ENCODE measurements at regions not wholly inside any gene's neighbourhood (a gene's known extent, or its start where the extent isn't known, plus 50 kb on each side); places are given as distances from the start of the nearest gene placed in this dataset.

- intact Hi-C loops (cut with micrococcal nuclease), result no loop called here
- Mint-ChIP-seq H3K4me1 (ENCODE audit: low read depth) (no peaks in the 10 kb centered on the region), H3K4me3 (no peak overlapping the region), H3K36me3 (no peaks in the 10 kb centered on the region), H3K27ac (no peak overlapping the region), H3K27me3 (peaks cover 1% of the 10 kb centered on the region), H3K9me3 (no peaks in the 10 kb centered on the region)
- CTCF ChIA-PET, result no interaction called here
- POLR2A ChIA-PET, result no interaction called here
- DNase-seq, result no peak
Measured at GRCh38 chr12:88969127-88969526, 383.2 kb downstream of the DUSP6 start.

GRCh38 chr12:88960213-88960878, 380.1 kb upstream of the KITLG start:
- H3K4me3 Mint-ChIP-seq, result no peak overlapping the region
- ChIA-PET CTCF (no interaction called here), POLR2A (no interaction called here)
- intact Hi-C loops (cut with micrococcal nuclease), result no loop called here
- no peaks in the 10 kb centered on the region for H3K9me3 Mint-ChIP-seq
- peaks cover 3% of the 10 kb centered on the region for H3K27me3 Mint-ChIP-seq
- DNase-seq, result no peak
- no peak overlapping the region for H3K27ac Mint-ChIP-seq
- H3K4me1 Mint-ChIP-seq (ENCODE audit: low read depth), result no peaks in the 10 kb centered on the region
- H3K36me3 Mint-ChIP-seq, result no peaks in the 10 kb centered on the region

- no peak for DNase-seq
- H3K4me3 Mint-ChIP-seq, result no peak overlapping the region
- no peaks in the 10 kb centered on the region for H3K9me3 Mint-ChIP-seq
- H3K27me3 Mint-ChIP-seq, result peaks cover 2% of the 10 kb centered on the region
- H3K36me3 Mint-ChIP-seq, result no peaks in the 10 kb centered on the region
- no peaks in the 10 kb centered on the region for H3K4me1 Mint-ChIP-seq (ENCODE audit: low read depth)
- no peak overlapping the region for H3K27ac Mint-ChIP-seq
- ChIA-PET POLR2A (no interaction called here), CTCF (no interaction called here)
- intact Hi-C loops (cut with micrococcal nuclease), result no loop called here
Measured at GRCh38 chr12:88958946-88959345, 378.7 kb upstream of the KITLG start.

- CTCF ChIA-PET, result interaction anchor here (0.7 kb wide), 1 partner anchor 1958 kb away, joined by 4 read pairs; no protein-coding TSS in a partner anchor
- Mint-ChIP-seq H3K27ac (no peak overlapping the region), H3K4me1 (ENCODE audit: low read depth) (no peaks in the 10 kb centered on the region), H3K27me3 (peaks cover 2% of the 10 kb centered on the region), H3K36me3 (no peaks in the 10 kb centered on the region), H3K9me3 (no peaks in the 10 kb centered on the region), H3K4me3 (no peak overlapping the region)
- POLR2A ChIA-PET, result no interaction called here
- DNase-seq, result no peak
- intact Hi-C loops (cut with micrococcal nuclease), result no loop called here
Measured at GRCh38 chr12:88958153-88958552, 377.9 kb upstream of the KITLG start.

GRCh38 chr12:88957358-88957757, 377.1 kb upstream of the KITLG start:
- POLR2A ChIA-PET, result no interaction called here

GRCh38 chr12:88955531-88955930, 375.3 kb upstream of the KITLG start:
- no peaks in the 10 kb centered on the region for H3K4me1 Mint-ChIP-seq (ENCODE audit: low read depth)
- intact Hi-C loops (cut with micrococcal nuclease), result no loop called here
- POLR2A ChIA-PET, result no interaction called here
- CTCF ChIA-PET, result no interaction called here
- no peak overlapping the region for H3K4me3 Mint-ChIP-seq
- DNase-seq, result no peak
- H3K27ac Mint-ChIP-seq, result no peak overlapping the region
- no peaks in the 10 kb centered on the region for H3K9me3 Mint-ChIP-seq
- peaks cover 2% of the 10 kb centered on the region for H3K27me3 Mint-ChIP-seq
- no peaks in the 10 kb centered on the region for H3K36me3 Mint-ChIP-seq

More at GRCh38 chr12:88957358-88957757, 377.1 kb upstream of the KITLG start:
- Mint-ChIP-seq H3K4me3 (no peak overlapping the region), H3K27me3 (peaks cover 2% of the 10 kb centered on the region), H3K27ac (no peak overlapping the region), H3K4me1 (ENCODE audit: low read depth) (no peaks in the 10 kb centered on the region), H3K9me3 (no peaks in the 10 kb centered on the region), H3K36me3 (no peaks in the 10 kb centered on the region)
- CTCF ChIA-PET, result no interaction called here
- no peak for DNase-seq
- intact Hi-C loops (cut with micrococcal nuclease), result no loop called here

GRCh38 chr12:88953029-88953586, 372.8 kb upstream of the KITLG start:
- DNase-seq, result no peak
- H3K27ac Mint-ChIP-seq, result no peak overlapping the region
- H3K4me3 Mint-ChIP-seq, result no peak overlapping the region
- H3K27me3 Mint-ChIP-seq, result peaks cover 2% of the 10 kb centered on the region
- ChIA-PET CTCF (no interaction called here), POLR2A (no interaction called here)
- H3K36me3 Mint-ChIP-seq, result no peaks in the 10 kb centered on the region
- no peaks in the 10 kb centered on the region for H3K4me1 Mint-ChIP-seq (ENCODE audit: low read depth)
- H3K9me3 Mint-ChIP-seq, result no peaks in the 10 kb centered on the region
- intact Hi-C loops (cut with micrococcal nuclease), result no loop called here

GRCh38 chr12:88952562-88952942, 372.3 kb upstream of the KITLG start:
- no peak overlapping the region for H3K27ac Mint-ChIP-seq
- intact Hi-C loops (cut with micrococcal nuclease), result no loop called here
- no peak for DNase-seq

GRCh38 chr12:88951860-88952561, 371.7 kb upstream of the KITLG start:
- intact Hi-C loops (cut with micrococcal nuclease), result no loop called here
- Mint-ChIP-seq H3K9me3 (no peaks in the 10 kb centered on the region), H3K27me3 (peaks cover 2% of the 10 kb centered on the region), H3K27ac (no peak overlapping the region), H3K4me1 (ENCODE audit: low read depth) (no peaks in the 10 kb centered on the region), H3K36me3 (no peaks in the 10 kb centered on the region), H3K4me3 (no peak overlapping the region)
- ChIA-PET CTCF (no interaction called here), POLR2A (no interaction called here)
- no peak for DNase-seq

More at GRCh38 chr12:88952562-88952942, 372.3 kb upstream of the KITLG start:
- H3K36me3 Mint-ChIP-seq, result no peaks in the 10 kb centered on the region
- H3K27me3 Mint-ChIP-seq, result peaks cover 2% of the 10 kb centered on the region
- H3K4me1 Mint-ChIP-seq (ENCODE audit: low read depth), result no peaks in the 10 kb centered on the region
- no peaks in the 10 kb centered on the region for H3K9me3 Mint-ChIP-seq
- ChIA-PET POLR2A (no interaction called here), CTCF (no interaction called here)
- no peak overlapping the region for H3K4me3 Mint-ChIP-seq

- H3K4me3 Mint-ChIP-seq, result no peak overlapping the region
- H3K36me3 Mint-ChIP-seq, result no peaks in the 10 kb centered on the region
- CTCF ChIA-PET, result no interaction called here
- intact Hi-C loops (cut with micrococcal nuclease), result no loop called here
- no peak overlapping the region for H3K27ac Mint-ChIP-seq
- peaks cover 5% of the 10 kb centered on the region for H3K27me3 Mint-ChIP-seq
- POLR2A ChIA-PET, result no interaction called here
- DNase-seq, result no peak
- H3K9me3 Mint-ChIP-seq, result no peaks in the 10 kb centered on the region
- H3K4me1 Mint-ChIP-seq (ENCODE audit: low read depth), result no peaks in the 10 kb centered on the region
Measured at GRCh38 chr12:88951177-88951576, 370.9 kb upstream of the KITLG start.

- intact Hi-C loops (cut with micrococcal nuclease), result no loop called here
Measured at GRCh38 chr12:88947486-88948043, 367.3 kb upstream of the KITLG start.

GRCh38 chr12:88946372-88946997, 366.2 kb upstream of the KITLG start:
- ChIA-PET CTCF (no interaction called here), POLR2A (no interaction called here)
- Mint-ChIP-seq H3K36me3 (no peaks in the 10 kb centered on the region), H3K27ac (no peak overlapping the region), H3K27me3 (peaks cover 9% of the 10 kb centered on the region), H3K9me3 (no peaks in the 10 kb centered on the region), H3K4me1 (ENCODE audit: low read depth) (no peaks in the 10 kb centered on the region), H3K4me3 (no peak overlapping the region)
- DNase-seq, result no peak
- intact Hi-C loops (cut with micrococcal nuclease), result no loop called here

More at GRCh38 chr12:88947486-88948043, 367.3 kb upstream of the KITLG start:
- no peaks in the 10 kb centered on the region for H3K4me1 Mint-ChIP-seq (ENCODE audit: low read depth)
- CTCF ChIA-PET, result no interaction called here
- H3K27ac Mint-ChIP-seq, result no peak overlapping the region
- POLR2A ChIA-PET, result no interaction called here
- peaks cover 9% of the 10 kb centered on the region for H3K27me3 Mint-ChIP-seq
- no peak for DNase-seq
- no peaks in the 10 kb centered on the region for H3K36me3 Mint-ChIP-seq
- H3K9me3 Mint-ChIP-seq, result no peaks in the 10 kb centered on the region
- H3K4me3 Mint-ChIP-seq, result no peak overlapping the region
